Loucy (cell line): ENCODE measurements at regions not wholly inside any gene's neighbourhood (a gene's known extent, or its start where the extent isn't known, plus 50 kb on each side); places are given as distances from the start of the nearest gene placed in this dataset.

Source experiments
- EZH2phosphoT487 ChIP-seq: fragments of 200-600 bp; IDR thresholded peaks from 2 replicates; pipeline ENCODE4 v1.6.1; 2018; ENCODE audit warnings: antibody characterized with exemption, mild to moderate bottlenecking, moderate library complexity, borderline replicate concordance
- TF ChIP-seq, protein P1 (sequence below): fragments of 200-600 bp; sonication (generic); conservative IDR thresholded peaks from 2 replicates; pipeline ENCODE4 v1.5.1; 2014; ENCODE audit warnings: mild to moderate bottlenecking, antibody characterized with exemption, low read length

DNA sequence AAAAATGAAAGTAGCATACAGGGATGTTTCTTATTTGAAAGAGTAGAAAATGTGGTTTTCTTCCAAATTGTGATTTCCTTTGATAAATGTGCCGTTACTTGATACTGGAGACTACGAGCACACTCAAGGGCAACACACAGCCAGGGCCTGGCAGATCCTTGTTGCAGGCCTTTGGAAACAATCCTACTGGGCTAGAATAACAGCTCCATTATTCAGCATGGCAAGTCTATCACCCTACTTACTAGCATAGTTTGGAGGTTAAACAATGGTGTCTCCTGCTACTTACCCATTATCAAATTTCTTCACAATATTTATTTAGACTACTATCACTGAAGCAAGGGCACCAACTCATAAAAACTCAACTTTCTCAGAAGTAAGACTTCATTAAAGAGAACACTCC, 140.8 kb upstream of the ZNF608 start:
- TF ChIP-seq, protein P1, sequence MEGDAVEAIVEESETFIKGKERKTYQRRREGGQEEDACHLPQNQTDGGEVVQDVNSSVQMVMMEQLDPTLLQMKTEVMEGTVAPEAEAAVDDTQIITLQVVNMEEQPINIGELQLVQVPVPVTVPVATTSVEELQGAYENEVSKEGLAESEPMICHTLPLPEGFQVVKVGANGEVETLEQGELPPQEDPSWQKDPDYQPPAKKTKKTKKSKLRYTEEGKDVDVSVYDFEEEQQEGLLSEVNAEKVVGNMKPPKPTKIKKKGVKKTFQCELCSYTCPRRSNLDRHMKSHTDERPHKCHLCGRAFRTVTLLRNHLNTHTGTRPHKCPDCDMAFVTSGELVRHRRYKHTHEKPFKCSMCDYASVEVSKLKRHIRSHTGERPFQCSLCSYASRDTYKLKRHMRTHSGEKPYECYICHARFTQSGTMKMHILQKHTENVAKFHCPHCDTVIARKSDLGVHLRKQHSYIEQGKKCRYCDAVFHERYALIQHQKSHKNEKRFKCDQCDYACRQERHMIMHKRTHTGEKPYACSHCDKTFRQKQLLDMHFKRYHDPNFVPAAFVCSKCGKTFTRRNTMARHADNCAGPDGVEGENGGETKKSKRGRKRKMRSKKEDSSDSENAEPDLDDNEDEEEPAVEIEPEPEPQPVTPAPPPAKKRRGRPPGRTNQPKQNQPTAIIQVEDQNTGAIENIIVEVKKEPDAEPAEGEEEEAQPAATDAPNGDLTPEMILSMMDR: no peak
- no peak for TF ChIP-seq EZH2phosphoT487
